H1 (cell line): ENCODE measurements at regions not wholly inside any gene's neighbourhood (a gene's known extent, or its start where the extent isn't known, plus 50 kb on each side); places are given as distances from the start of the nearest gene placed in this dataset.

Source experiments
- CTBP2 ChIP-seq: IDR thresholded peaks from 2 replicates; pipeline ENCODE4 v1.7.0; 2011; ENCODE audit warnings: borderline replicate concordance, mild to moderate bottlenecking, moderate library complexity, mixed read lengths, low read length; ENCODE audit not compliant: insufficient read depth, insufficient read length
- HDAC6 ChIP-seq: IDR thresholded peaks from one replicate; pipeline ENCODE4 v1.7.1; 2012; ENCODE audit warnings: low read depth, mild to moderate bottlenecking, inconsistent platforms, low read length, moderate library complexity

DNA sequence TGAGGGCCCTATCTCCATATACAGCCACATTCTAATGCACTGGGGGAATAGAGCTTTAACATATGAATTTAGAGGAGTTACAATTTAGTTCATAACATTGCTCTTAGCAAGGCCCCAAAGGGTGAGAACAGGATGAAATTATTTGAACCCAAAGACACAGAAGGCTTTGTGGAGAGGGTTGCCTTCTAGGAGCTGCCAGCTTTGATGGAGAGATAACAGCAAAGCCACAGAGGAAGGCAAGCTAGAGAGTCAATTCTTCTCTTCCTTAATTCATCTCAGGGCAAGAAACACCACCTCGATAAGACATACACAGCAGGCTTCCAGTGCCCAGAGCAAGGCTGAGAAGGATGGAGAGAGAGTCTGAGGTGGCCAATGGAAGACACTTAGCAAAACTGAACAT is 94.8 kb upstream of the TMPRSS15 start (continued):
- TF ChIP-seq HDAC6, result no peak
- TF ChIP-seq CTBP2, result no peak
